HG03460 (cell line): ENCODE measurements at regions not wholly inside any gene's neighbourhood (a gene's known extent, or its start where the extent isn't known, plus 50 kb on each side); places are given as distances from the start of the nearest gene placed in this dataset.

Experiments
- ATAC-seq: cut with Tn5 transposase; IDR thresholded peaks from one replicate; pipeline ENCODE4 v1.9.1; 2021; ENCODE audit not compliant: unreplicated experiment

DNA sequence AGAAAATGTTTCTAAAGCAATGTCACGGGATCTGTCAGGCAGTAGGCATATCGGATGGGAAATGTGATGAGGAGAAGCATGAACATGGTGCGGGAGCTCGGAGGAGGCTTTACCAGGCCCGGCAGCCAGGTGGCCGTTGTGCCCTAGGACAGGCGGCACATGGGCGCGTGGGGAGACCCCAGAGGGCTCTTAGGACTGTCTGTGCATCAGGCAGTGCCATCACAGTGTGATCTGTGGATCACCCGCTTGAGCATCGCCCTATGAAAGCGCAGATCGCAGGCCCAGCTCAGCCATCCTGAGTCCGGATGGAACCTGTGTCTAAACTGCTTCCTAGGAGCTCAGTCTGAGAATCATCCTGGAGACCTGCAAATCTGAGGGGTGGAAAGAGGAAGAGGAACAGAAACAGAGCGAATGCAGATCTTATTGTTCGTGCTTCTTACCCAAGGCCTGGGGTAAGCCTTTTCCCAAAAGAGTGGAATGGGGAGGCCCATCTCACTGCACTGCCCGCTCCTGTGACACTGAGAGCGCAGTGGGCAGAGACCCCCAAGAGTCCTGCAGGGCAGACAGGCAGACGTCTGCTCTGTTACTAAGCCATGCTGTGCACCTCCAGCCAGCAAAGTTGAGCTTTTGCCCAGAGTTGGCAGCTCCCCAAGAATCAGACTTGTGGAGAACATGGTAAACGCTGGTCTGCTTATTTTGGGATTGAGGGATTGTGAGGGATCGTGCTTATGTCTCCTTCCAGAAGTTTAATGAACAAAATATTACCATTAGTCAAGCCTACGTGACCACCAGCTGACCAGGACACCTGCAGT is 251.0 kb downstream of the RHOU start:
- no peak for ATAC-seq

DNA sequence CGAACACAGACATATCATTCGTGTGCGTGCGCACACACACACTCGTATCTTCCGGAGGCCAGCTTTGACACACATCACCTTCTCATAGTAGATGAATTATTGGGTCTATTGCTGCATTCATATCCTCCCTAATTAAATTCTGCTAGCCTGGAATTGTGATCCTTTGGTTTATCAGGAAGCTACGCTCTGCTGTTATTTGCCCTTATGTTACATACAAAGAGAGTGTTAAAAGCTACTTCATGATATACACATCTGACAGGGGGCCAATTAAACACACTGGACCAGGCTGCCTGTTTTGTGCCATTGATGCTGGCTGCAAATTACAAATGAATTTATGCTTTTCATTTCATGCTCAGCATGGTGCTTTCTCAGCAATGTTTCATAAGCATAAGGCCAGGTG is 252.0 kb downstream of the RHOU start:
- ATAC-seq, result no peak

DNA sequence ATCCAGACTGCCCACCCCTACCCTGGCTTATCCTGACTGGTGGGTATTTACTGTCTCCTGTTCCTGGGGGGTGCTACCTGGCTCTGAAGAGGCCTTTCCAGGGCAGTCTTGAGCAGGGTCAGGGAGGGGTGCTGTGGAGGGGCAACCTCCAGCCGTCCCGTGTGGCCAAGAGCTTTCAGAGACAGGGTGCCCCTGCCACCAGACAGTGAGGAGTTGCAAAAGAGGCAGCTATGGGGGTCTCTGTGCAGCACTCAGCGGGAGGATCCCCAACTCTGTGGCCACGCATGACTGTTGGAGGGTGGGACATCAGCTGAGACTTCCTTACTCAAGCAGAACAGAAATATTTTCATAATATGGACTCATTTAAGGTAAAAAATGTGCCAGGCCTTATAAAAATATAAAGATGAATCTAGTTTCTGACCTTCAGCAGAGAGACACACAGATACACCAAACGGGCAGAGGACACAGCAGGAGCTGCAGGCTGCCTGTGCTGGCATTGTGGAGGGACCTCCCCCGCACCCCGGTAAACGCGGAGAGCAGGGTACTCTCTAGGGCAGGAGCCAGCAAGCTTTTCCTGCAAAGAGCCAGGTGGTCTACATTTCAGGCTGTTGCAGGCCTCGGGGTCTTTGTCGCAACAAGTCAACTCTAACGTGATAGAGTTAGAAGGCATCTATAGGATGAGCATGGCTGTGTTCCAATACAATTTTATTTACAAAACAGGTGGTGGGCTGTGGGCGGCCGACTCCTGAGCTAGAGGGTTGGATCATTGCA is 252.6 kb downstream of the RHOU start:
- ATAC-seq, result no peak

DNA sequence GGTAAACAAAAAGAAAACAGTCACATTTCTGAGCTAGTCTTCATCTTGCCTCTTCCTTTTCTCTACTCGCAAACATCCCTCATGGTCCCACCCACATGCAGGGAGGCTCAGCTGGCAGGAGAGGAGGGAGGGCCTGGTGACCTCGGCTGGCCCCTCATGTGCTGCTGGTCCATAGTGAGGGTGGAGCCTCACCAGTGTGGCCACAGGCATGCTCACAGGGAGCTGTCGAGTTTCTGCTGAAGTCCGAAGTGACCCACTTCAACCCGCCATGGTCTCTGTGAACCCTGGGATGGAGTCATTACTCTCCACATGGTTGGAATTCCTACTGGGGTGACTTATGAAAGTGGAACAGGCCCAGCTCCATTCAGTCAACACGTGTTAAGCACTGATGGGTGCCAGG is 253.4 kb downstream of the RHOU start:
- no peak for ATAC-seq

DNA sequence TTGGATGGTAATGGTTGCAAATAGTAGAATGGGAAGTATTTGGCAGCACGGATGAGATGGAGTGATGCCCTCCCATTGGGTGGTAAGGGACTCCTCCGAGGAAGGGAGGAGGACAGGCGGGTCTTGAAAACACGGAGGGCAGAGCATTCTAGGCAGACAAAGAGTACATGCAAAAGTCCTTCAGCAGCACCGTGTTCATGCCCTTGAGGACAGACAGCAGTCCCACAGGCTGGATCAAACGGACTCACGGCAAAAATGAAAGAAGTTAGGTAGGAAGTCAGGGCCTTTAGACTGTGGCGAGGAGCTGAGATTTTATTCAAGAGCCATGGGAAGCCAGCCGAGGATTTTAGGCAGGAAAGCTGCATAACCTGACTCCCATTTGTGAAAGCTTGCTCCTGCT is 253.9 kb downstream of the RHOU start:
- no peak for ATAC-seq

DNA sequence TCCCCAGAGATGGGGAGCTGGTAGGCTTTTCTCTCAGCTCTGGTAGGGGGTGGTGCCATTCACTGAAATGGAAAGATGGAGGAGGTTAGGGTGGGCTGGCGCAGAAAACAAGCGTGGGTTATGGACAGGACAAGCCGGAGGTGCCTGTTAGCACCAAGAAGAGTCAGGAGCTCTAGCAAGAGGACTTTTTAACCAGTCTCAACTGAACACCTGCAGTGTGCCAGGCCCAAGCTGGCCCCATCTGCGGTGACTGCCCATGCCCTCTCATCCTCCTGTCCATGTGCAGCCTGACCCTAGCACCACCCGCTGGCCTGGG is 254.4 kb downstream of the RHOU start:
- no peak for ATAC-seq

DNA sequence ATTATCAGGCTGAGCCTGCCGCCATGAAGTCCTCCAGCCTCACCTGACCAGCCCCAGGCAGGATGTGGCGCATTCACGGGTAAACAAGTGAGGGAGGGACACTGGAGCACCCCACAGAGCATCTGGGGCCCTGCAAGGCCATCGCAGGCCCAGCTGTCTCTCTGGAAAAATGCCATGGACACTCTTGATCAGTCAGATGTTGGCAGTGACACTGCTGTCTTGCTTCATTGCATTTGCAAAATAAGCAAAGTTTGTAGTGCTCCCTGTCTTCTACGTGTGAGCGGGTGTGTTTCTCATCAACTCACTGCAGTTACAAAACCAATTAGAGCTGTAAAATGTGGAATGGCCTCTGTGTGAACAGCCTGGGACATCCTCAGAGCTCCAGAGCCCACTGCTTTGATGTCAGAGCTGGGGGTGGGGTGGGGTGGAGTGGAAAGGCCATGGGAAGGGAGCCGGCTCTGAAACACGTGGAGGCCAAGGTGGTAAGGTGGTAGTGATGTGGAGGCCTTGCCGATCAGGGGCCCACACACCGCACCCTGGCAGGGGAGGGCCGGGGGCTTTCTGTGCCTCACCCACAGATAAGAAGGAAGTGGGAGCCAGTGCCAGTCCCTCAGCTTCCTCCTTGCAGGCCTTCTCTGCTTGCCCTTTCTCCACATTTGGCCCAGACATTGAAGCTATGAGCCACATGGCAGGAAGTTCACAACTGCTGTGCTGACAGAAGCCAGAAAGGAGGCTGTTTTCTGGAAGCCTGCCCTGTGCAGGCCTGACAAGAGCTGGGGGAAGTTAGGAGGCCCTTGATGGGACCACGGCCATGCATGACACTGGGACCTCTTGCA is 254.9 kb downstream of the RHOU start:
- no peak for ATAC-seq

DNA sequence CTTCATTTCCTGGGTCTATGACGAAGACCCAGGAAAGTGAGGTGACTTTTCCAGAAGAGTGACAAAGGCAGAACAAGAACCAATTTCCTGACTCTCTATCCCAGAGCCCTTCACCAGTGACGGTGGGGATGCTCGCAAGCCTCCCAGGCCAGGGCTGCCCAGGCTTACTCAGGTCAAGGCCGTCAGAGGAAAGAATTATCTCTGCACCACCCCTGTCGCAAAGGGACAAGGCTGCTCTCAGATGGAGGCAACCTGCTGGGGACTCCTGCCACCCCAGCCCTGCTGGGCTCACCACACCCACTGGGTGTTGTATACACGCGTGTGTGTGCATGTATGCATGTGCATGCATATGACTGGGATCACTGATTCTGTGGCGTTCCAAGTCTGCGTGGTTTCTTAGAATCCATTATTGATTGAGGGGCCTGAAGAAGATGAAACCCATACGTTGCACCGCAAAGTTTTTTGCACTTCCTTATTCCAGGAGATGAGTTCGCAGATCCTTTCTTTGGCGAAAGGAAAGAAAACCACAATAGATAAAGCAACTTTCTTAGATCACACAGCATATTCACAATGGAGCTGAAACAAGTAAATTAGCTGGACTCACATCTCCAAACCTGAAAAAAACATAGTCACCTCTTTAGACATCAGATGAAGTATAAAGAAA is 255.8 kb downstream of the RHOU start:
- no peak for ATAC-seq

DNA sequence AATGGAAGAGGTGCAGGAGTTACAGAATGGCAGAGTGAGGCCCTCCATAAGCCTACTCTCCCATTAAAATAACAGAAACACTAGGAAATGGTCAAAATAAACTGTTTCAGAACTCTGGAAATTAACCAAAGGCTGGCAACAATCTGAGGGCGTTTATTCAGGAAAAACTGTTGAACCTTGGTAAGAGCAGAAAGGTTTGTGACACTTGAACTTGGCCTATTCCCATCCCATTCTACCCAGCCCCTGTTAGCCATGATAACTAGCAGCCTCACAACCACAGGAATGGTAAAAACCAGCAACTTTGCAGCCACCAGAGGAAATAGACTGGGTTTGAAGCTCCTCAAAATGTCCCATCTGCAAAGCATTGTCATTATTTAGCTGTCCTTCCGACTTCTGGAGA is 256.8 kb downstream of the RHOU start:
- no peak for ATAC-seq

DNA sequence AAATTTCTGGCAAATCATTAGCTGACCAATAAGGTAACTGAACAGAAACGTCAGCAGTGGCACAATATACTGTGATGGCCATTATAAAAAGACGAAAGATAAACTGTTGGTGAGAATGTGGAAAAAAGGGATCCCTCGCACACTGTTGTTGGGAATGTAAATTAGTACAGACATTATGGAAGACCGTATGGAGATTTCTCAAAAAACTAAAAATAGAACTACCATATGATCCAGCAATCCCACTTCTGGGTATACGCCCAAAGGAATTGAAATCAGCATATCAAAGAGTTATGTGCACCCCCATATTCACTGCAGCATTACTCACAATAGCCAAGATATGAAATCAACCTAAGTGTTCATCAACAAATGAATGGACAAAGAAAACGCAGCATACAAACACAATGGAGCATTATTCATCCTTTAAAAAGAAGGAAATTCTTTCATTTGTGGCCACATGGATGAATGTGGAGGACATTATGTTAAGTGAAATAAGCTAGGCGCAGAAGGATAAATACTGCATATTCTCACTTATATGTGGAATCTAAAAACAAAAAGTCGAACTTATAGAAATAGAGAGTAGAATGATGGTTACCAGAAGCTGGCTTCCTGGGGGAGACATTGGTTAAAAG is 257.7 kb downstream of the RHOU start:
- no peak for ATAC-seq

DNA sequence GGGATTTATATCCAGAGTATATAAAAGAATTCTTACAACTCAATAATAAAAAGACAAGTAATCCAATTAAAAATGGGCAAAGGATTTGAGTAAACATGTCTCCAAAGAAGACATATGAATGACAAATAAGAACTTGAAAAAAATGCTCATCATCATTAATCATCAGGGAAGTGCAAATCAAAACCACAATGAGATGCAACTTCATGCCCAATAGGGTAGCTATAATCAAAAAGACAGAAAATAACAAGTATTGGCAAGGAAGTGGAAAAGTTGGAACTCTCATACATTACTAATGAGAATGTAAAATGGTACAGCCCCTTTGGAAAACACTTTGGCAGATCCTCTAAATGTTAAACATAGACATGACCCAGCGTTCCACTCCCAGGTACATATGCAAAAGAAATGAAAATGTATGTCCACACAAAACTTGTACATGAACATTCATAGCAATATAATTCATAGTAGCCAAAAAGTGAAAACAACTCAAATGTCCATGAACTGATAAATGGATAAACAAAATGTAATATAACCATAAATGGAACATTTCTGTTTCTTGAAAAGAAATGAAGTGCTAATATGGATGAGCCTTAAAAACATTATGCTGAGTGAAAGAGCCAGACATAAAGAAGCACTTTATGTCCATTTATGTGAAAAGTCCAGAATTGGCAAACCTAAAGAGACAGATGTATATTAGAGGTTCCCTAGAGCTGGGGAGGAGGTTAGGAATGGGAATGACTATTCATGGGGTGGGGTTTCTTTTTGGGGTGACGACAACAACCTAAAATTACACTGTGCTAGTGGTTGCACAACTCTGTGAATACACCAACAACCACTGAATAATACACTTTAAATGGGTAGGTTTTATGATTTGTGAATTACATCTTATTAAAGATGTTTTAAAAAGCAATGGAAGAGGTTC is 259.7 kb downstream of the RHOU start:
- no peak for ATAC-seq

DNA sequence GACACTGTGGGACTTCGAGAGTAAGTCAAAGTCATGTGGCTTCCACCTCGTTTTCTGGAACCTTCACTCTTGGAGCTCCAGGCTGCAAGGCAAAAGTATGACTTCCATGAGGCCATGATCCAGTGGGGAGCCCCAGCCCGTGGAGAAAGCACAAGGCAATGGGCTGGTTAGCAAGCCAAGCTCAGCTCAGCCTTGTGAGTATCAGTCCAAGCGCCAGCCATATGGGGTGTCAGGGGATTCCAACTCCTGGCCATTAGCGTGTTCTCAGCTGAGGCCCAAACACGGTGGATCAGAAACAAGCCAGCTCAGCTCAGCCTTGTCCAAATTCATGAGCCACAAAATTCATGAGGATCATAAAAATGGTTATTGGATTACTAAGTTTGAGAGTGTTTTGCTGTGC is 261.0 kb downstream of the RHOU start:
- no peak for ATAC-seq

DNA sequence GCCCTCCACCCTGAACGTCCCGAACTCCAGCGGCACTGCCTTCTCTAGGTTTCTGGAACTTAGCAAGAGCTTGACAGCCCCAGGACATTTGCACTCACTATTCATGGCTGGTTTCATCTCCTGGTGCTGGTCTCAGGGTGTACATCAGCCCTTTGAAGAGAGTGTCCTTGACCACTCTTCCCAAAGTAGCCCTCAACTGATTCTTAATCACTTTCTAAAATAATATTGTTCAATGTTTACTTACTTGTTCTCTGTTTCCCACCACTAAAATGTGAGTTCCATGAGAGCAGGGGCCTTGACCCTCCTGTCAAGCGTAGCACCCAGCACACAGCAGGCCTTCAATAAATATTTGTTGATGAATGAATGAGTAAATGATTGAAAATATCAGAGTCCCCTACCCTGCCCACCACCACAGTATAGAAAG is 262.5 kb downstream of the RHOU start:
- no peak for ATAC-seq

DNA sequence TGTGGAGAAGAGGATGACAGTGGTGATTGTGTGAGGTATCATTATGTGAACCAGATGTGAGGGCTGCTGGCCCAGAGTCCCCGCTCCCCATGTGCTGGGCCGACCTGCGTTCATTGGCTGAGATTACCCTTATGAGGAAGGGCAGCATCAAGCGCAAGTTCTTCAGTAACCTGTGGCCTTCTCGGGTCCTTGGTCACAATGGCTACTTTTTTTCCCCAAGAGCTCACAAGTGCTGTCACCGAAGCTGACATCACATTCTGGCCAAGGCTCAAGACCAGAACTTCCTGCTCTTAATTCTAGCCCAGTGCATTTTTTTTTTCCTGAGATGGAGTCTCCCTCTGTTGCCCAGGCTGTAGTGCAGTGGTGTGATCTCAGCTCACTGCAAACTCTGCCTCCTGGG is 262.9 kb downstream of the RHOU start:
- ATAC-seq, result no peak

DNA sequence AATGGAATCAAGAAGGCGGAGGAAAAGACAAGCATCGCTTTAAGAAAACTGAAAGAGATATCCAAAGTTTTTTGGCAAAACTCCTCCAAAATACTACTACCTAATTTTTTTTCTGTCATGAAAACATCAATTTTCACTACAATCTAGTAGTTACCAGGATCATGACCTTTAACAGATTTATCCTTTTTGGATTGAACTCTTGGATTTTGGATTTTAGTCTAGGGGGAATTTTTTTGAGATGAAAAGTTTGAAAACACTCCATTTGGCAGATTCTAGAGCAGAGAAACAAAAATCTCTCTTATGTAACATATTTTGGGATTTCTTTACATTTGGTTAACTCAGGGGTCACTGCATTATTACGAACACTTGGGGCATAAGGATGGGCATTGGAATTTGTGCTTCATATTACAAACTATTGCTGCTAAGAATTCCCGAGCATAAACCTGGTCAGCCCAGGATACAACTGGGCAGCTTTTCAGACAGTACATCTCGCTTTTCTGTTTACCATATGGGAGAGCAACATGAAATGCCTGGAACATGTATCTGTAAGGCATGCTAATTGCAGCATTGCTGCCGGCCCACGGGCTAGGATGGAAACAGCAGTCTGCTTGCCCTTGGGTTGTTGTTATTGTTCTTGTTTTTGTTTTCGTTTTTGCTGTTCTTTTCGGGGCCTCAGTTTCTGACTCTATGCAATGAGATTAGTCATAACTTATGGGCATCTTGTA is 264.3 kb downstream of the RHOU start:
- ATAC-seq, result no peak

DNA sequence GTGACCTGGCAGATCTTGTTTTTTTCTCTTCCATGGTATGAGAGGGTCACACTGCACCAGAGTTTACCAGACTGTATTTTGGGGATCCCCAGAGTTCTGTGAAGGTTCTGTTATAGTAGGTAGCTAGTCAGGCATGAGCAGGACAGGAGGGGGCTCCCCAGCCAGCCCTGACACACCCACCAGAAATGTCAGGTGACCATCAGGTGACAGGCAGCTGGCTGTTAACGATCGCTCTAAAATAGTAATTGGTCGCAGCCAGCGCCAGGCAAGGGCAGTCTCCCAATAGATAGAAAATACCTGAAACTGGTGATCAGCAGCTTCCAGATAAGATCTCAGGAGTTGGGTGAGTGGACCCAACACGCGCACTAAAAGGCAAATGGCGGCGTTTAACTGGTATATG is 264.9 kb downstream of the RHOU start:
- ATAC-seq, result no peak

DNA sequence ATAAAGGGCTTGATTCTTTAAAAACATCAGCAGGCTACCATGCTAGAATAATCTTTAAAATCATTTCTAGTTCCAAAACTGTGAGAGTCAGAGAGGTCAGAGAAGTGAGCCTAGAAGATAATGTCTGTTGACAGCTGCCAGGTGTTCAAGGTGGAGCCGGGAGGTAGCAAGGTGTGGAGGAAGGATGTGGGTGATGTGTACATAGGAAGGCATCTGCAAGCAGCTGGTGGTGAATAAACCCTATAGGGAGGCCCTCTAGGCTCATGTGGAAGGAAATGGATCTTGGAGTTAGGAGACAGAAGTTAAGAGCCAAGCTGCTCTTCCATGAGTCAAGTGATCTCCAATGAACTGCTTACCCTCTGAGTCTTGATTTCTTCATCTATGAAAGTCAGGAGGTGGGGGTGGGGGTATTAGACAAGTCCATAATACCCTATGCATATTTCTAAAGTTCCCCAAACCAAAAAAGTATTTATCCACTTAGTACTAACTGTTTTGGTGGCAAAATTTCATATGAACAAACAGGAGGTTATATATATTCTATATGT is 266.3 kb downstream of the RHOU start:
- no peak for ATAC-seq

DNA sequence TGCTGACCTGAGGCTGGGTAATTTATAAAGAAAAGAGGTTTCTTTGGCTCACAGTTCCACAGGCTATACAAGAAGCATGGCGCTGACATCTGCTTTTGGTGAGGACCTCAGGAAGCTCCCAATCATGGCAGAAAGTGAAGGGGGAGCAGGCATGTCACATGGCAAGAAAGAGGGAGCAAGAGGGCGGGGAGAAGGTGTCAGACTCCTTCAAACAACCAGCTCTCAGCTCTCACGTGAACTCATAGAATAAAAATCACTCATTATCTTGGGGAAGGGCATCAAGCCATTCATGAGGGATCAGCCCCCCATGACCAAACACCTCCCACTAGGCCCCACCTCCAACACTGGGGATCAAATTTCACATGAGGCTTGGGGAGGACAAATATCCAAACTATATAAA is 266.8 kb downstream of the RHOU start:
- no peak for ATAC-seq

DNA sequence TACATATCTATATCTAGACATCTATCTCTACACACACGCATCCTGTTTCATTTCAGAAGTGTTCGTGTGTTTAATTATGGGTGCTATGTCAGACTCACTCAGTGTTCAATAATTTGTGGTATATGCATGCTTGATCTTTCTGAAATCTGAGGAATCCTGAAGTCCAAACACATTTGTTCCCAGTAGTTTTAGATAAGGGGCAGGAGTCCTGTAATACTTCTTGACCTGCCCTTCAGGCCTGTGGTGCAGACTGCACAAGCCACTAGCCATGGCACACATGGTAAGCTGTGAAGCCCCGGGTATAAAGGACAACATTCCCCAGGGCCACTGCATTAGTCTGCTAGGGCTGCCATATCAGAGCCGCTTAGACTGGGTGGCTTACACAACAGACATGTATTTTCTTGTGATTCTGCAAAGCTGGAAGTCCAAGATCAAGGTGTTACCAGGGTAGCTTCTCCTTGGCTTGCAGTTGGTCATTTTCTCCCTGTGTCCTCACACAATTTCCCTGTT is 267.2 kb downstream of the RHOU start:
- no peak for ATAC-seq
